ENCODE measurements at regions not wholly inside any gene's neighbourhood (a gene's known extent, or its start where the extent isn't known, plus 50 kb on each side); places are given as distances from the start of the nearest gene placed in this dataset.

DNA sequence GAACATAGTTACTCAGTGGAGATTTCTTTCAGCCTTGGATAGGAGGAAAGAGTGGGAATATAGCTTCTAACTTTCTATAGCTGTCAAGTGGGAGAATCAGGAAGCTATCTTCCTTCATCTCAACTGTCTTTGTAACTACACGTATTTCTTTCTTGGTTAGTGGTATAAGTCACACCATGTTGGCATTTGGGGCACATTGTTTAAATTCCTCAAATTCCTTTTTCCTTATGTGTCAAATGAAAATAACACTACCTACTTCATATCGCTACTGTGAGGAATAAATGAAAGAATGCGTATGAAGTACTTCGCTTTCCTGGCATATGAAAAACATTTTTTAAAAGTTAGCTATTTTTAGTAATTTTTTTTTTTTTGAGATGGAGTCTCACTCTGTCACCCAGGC lies 1082.5 kb upstream of the WWC1 start:
- no peak for DNase-seq (ENCODE audit: low read depth, low spot score)
- Histone ChIP-seq H3K27me3 (ENCODE audit: control insufficient read depth, insufficient read depth, low read length) (no peaks in the 10 kb centered on the region), H3K36me3 (ENCODE audit: control insufficient read depth, insufficient read depth, low read length) (no peaks in the 10 kb centered on the region), H3K27ac (ENCODE audit: low read length) (no peak overlapping the region), H3K4me3 (ENCODE audit: low read length) (no peak overlapping the region), H3K9me3 (ENCODE audit: control insufficient read depth, insufficient read depth, low read length) (no peaks in the 10 kb centered on the region), H3K4me1 (ENCODE audit: control insufficient read depth, insufficient read depth, low read length) (no peaks in the 10 kb centered on the region; the same call in 1 of the 2 replicates)
- no CpG with 5 or more reads among the region's 4 CpGs for WGBS (ENCODE audit: insufficient coverage, insufficient read length)

DNA sequence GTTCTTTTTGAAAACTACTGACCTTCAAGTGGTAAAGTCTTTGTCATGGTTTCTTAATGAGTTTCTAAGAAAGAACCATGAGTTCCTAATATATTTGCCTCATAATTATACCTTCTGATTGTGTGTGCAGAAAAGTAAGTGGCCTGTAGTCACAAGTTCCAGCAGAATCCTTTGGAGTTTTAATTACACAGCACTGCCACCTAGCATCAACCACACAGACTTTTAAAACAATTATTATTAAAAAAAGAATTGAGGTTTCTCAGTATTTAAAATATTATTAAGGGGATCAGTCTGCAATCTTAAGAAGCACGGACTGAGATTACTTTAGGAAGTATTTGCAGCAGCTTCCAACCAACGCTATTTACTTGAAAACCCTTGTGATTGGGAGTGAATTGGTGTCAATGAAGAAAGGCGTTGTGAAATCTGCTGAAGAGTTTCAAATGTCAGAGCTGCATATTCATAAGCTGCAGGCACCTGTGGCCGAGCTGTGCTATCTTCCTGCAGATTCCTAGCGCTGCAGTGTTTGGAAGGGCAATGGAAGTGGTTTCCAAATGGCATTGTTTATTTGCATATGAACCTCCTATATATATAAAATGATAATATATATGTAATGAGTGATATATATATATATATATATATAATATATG lies 1074.2 kb upstream of the WWC1 start:
- H3K9me3 ChIP-seq (ENCODE audit: control insufficient read depth, insufficient read depth, low read length), result no peaks in the 10 kb centered on the region
- no peak overlapping the region for H3K27ac ChIP-seq (ENCODE audit: low read length)
- no peak for DNase-seq (ENCODE audit: low read depth, low spot score)
- WGBS (ENCODE audit: insufficient coverage, insufficient read length), result no CpG with 5 or more reads among the region's 5 CpGs
- no peaks in the 10 kb centered on the region for H3K27me3 ChIP-seq (ENCODE audit: control insufficient read depth, insufficient read depth, low read length)
- no peaks in the 10 kb centered on the region for H3K36me3 ChIP-seq (ENCODE audit: control insufficient read depth, insufficient read depth, low read length)
- H3K4me3 ChIP-seq (ENCODE audit: low read length), result no peak overlapping the region
- H3K4me1 ChIP-seq (ENCODE audit: control insufficient read depth, insufficient read depth, low read length), result peaks cover 2% of the 10 kb centered on the region; the same call in 1 of the 2 replicates

DNA sequence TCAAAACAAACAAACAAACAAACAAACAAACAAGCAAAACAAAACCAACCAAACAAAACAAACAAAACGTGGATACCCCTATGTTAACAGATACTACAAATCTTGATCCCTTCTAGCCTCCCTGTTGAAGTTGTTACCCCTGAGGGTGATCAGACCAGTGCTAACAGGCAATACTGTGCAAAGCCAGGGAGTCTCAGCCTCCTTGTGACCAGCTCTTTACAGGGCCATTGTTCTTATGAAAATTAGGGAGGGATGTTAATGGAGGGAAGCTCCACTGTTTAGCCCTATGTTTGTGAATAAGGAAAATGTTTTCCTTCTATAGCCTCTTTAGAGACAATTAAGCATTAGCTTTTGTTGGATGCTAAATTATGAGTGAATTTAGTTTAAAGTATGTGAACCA lies 1072.1 kb upstream of the WWC1 start:
- no CpG with 5 or more reads among the region's 1 CpG for WGBS (ENCODE audit: insufficient coverage, insufficient read length)
- Histone ChIP-seq H3K4me1 (ENCODE audit: control insufficient read depth, insufficient read depth, low read length) (peaks cover 2% of the 10 kb centered on the region; the same call in 1 of the 2 replicates), H3K9me3 (ENCODE audit: control insufficient read depth, insufficient read depth, low read length) (no peaks in the 10 kb centered on the region), H3K27ac (ENCODE audit: low read length) (no peak overlapping the region), H3K4me3 (ENCODE audit: low read length) (no peak overlapping the region), H3K27me3 (ENCODE audit: control insufficient read depth, insufficient read depth, low read length) (no peaks in the 10 kb centered on the region), H3K36me3 (ENCODE audit: control insufficient read depth, insufficient read depth, low read length) (no peaks in the 10 kb centered on the region)
- DNase-seq (ENCODE audit: low read depth, low spot score), result no peak

DNA sequence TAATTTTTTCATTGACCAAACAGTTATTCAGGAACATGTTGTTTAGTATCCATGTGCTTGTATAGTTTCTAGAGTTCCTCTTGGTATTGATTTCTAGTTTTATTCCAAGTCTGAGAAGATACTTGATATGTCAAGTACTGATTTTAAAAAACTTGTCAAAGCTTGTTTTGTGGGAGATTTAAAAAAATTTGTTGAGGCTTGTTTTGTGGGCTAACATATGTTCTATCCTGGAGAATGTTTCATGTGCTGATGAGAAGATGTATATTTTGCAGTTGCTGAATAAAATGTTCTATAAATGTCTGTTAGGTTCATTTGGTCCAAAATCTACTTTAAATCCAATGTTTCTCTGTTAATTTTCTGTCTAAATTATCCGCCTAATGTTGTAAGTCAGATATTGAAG lies 1065.1 kb upstream of the WWC1 start:
- Histone ChIP-seq H3K27me3 (ENCODE audit: control insufficient read depth, insufficient read depth, low read length) (no peaks in the 10 kb centered on the region), H3K27ac (ENCODE audit: low read length) (no peak overlapping the region), H3K4me1 (ENCODE audit: control insufficient read depth, insufficient read depth, low read length) (no peaks in the 10 kb centered on the region), H3K9me3 (ENCODE audit: control insufficient read depth, insufficient read depth, low read length) (no peaks in the 10 kb centered on the region), H3K4me3 (ENCODE audit: low read length) (no peak overlapping the region), H3K36me3 (ENCODE audit: control insufficient read depth, insufficient read depth, low read length) (no peaks in the 10 kb centered on the region)
- no peak for DNase-seq (ENCODE audit: low read depth, low spot score)
- WGBS (ENCODE audit: insufficient coverage, insufficient read length), result no CpG with 5 or more reads among the region's 1 CpG

DNA sequence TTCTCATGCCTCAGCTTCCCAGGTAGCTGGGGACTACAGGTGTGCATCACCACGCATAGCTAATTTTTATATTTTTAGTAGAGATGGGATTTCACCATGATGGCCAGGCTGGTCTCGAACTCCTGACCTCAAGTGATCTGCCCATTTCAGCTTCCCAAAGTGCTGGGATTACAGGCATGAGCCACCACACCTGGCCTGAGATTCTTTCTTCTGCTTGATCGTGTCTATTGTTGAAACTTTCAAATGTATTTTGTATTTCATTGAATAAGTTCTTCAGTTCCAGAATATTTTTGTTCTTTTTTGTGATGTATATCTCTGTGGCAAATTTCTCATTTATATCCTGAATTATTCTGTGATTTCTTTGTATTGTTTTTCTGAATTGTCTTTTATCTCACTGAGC lies 1063.3 kb upstream of the WWC1 start:
- Histone ChIP-seq H3K4me3 (ENCODE audit: low read length) (no peak overlapping the region), H3K9me3 (ENCODE audit: control insufficient read depth, insufficient read depth, low read length) (no peaks in the 10 kb centered on the region), H3K27me3 (ENCODE audit: control insufficient read depth, insufficient read depth, low read length) (no peaks in the 10 kb centered on the region), H3K36me3 (ENCODE audit: control insufficient read depth, insufficient read depth, low read length) (no peaks in the 10 kb centered on the region), H3K4me1 (ENCODE audit: control insufficient read depth, insufficient read depth, low read length) (no peaks in the 10 kb centered on the region), H3K27ac (ENCODE audit: low read length) (no peak overlapping the region)
- no peak for DNase-seq (ENCODE audit: low read depth, low spot score)
- no CpG with 5 or more reads among the region's 3 CpGs for WGBS (ENCODE audit: insufficient coverage, insufficient read length)

DNA sequence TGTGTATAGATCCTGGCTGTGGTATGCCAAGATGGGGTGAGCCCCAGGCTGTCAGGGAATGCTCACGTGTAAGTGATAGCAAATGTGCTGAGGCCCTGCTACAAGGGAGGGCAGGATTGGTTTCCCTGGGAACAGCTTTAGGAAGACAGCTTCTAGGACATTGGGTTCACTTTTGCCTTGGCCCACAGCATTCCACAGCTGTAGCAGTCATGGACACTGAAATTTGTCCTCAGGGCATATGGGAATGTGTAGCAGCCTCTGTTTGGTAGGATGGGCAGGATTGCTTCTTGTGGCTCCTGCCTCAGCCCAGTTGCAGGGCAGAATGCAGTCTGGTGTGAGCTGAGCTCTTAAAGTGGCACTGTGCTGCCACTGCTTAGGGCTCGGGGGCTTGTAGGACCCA lies 1061.7 kb upstream of the WWC1 start:
- Histone ChIP-seq H3K4me3 (ENCODE audit: low read length) (no peak overlapping the region), H3K9me3 (ENCODE audit: control insufficient read depth, insufficient read depth, low read length) (no peaks in the 10 kb centered on the region), H3K27ac (ENCODE audit: low read length) (no peak overlapping the region), H3K36me3 (ENCODE audit: control insufficient read depth, insufficient read depth, low read length) (no peaks in the 10 kb centered on the region), H3K27me3 (ENCODE audit: control insufficient read depth, insufficient read depth, low read length) (no peaks in the 10 kb centered on the region), H3K4me1 (ENCODE audit: control insufficient read depth, insufficient read depth, low read length) (no peaks in the 10 kb centered on the region)
- no CpG with 5 or more reads among the region's 2 CpGs for WGBS (ENCODE audit: insufficient coverage, insufficient read length)
- no peak for DNase-seq (ENCODE audit: low read depth, low spot score)

DNA sequence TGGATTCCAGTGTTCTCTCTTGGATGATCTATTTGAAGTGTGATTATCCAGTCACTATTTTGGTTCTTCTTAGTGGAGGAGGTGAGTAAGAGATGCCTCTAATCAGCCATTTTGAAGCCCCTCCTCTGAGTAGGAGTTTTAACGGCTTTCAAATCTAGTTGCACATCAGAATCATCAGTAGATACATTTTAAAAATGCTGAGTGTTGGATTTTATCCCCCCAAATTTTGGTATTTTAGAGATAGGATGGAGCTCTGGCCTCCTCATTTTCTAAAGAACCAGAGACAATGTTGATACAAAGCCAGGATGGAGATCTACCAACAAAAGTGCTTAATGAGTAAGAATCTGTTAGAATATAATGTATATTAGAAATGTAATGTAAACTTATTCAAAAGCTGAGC lies 1061.0 kb upstream of the WWC1 start:
- Histone ChIP-seq H3K27ac (ENCODE audit: low read length) (no peak overlapping the region), H3K36me3 (ENCODE audit: control insufficient read depth, insufficient read depth, low read length) (no peaks in the 10 kb centered on the region), H3K9me3 (ENCODE audit: control insufficient read depth, insufficient read depth, low read length) (no peaks in the 10 kb centered on the region), H3K4me3 (ENCODE audit: low read length) (no peak overlapping the region), H3K4me1 (ENCODE audit: control insufficient read depth, insufficient read depth, low read length) (no peaks in the 10 kb centered on the region), H3K27me3 (ENCODE audit: control insufficient read depth, insufficient read depth, low read length) (no peaks in the 10 kb centered on the region)
- whole genome bisulfite sequencing (ENCODE audit: insufficient coverage, insufficient read length), result no CpG with 5 or more reads among the region's 1 CpG
- no peak for DNase-seq (ENCODE audit: low read depth, low spot score)

DNA sequence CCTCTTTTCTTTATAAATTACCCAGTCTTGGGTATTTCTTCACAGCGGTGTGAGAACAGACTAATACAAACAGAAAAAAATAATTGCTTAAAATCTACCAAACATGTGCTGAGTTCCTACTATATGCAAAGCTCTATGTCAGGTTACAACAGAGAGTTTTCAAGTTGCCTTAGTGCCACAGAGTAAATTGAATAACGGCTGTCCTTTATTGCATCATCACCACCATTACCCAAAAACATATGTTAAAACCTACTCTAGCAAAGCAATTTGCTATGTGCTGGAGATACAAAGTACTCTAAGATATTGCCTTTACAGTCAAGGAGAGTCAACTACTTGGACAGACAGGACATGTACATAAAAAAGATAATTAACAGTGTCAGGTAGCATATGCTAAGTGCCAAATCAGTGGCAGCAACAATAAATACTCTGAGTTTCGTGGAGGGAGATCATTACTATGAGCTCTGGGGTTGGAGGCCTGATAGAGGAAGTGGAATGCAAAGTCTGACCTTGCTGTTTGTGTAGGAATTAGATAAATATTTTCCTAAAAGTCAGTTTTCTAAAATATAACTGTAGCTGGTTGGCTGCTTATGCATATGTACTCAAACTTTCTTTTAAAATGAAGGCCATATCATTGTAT lies 1058.7 kb upstream of the WWC1 start:
- no peaks in the 10 kb centered on the region for H3K36me3 ChIP-seq (ENCODE audit: control insufficient read depth, insufficient read depth, low read length)
- no peak for DNase-seq (ENCODE audit: low read depth, low spot score)
- no CpG with 5 or more reads among the region's 3 CpGs for WGBS (ENCODE audit: insufficient coverage, insufficient read length)
- no peaks in the 10 kb centered on the region for H3K27me3 ChIP-seq (ENCODE audit: control insufficient read depth, insufficient read depth, low read length)
- no peak overlapping the region for H3K27ac ChIP-seq (ENCODE audit: low read length)
- H3K4me3 ChIP-seq (ENCODE audit: low read length), result no peak overlapping the region
- no peaks in the 10 kb centered on the region for H3K9me3 ChIP-seq (ENCODE audit: control insufficient read depth, insufficient read depth, low read length)
- H3K4me1 ChIP-seq (ENCODE audit: control insufficient read depth, insufficient read depth, low read length), result no peaks in the 10 kb centered on the region

DNA sequence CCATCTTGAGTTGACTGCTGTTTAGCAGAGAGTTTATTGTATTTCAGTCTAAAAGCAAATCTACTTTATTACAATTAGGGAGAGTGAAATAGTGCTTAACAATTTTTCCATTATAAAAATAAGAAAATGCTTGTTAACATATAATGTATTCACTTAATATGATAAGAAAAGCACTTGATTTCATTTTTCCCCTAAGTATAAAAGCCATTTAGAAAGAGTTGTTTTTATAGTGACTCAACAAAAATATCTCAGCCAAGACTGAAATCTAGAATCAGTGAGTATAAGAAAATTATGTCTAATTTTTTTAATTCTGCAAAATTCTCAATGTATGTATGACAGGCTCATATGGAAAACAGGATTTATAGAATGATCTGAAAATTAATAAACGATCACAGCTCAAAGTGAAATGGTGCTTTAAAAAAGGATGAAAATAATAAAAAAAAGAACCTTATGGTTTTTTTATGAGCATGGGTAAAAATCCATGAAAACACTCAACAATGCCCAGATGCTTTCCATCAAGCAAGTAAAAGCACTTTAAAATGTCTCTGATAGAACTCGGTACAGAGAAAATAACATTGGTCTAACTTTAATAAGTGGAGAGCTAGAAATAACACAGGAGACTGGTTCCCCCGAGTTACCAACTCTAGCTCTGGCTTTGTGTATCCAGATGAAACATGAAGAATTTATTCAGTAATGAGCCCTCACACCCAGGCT lies 1057.8 kb upstream of the WWC1 start:
- no peaks in the 10 kb centered on the region for H3K4me1 ChIP-seq (ENCODE audit: control insufficient read depth, insufficient read depth, low read length)
- no peak overlapping the region for H3K4me3 ChIP-seq (ENCODE audit: low read length)
- no peak overlapping the region for H3K27ac ChIP-seq (ENCODE audit: low read length)
- H3K36me3 ChIP-seq (ENCODE audit: control insufficient read depth, insufficient read depth, low read length), result no peaks in the 10 kb centered on the region
- H3K27me3 ChIP-seq (ENCODE audit: control insufficient read depth, insufficient read depth, low read length), result no peaks in the 10 kb centered on the region
- DNase-seq (ENCODE audit: low read depth, low spot score), result no peak
- no CpG with 5 or more reads among the region's 3 CpGs for WGBS (ENCODE audit: insufficient coverage, insufficient read length)
- no peaks in the 10 kb centered on the region for H3K9me3 ChIP-seq (ENCODE audit: control insufficient read depth, insufficient read depth, low read length)

DNA sequence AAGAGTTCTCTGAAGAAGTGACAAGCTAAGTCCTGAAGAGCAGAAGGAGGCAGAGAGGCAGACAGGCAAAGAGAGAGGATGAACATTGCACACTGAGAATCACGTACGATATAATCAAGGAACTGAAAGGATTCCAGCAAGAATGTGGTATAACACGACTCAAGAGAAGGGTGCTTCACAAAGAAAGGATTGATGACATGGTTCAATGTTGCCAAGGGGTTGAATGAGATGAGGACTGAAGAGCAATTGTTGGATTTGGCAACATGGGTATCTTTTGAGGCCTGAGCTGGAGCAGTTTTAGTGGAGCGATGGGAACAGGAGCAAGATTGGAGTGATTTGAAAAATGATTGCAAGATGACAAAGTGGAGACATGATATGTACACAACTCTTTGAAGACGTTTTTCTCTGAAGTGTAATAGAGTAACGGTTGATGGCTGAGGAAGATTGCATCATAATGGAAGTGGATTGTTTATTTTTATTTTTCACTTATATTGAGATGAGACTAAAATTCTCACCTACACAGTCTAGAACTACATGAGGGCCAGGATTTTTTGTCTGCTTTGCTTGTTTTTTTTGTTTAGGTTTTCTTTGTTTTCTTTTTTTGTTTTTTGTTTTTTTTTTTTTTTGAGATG lies 1049.9 kb upstream of the WWC1 start:
- WGBS (ENCODE audit: insufficient coverage, insufficient read length), result no CpG with 5 or more reads among the region's 6 CpGs
- Histone ChIP-seq H3K4me1 (ENCODE audit: control insufficient read depth, insufficient read depth, low read length) (no peaks in the 10 kb centered on the region), H3K27me3 (ENCODE audit: control insufficient read depth, insufficient read depth, low read length) (no peaks in the 10 kb centered on the region), H3K36me3 (ENCODE audit: control insufficient read depth, insufficient read depth, low read length) (no peaks in the 10 kb centered on the region), H3K4me3 (ENCODE audit: low read length) (no peak overlapping the region), H3K9me3 (ENCODE audit: control insufficient read depth, insufficient read depth, low read length) (no peaks in the 10 kb centered on the region), H3K27ac (ENCODE audit: low read length) (no peak overlapping the region)
- no peak for DNase-seq (ENCODE audit: low read depth, low spot score)
